LNCaP clone FGC (cell line): ENCODE measurements at regions not wholly inside any gene's neighbourhood (a gene's known extent, or its start where the extent isn't known, plus 50 kb on each side); places are given as distances from the start of the nearest gene placed in this dataset.

ENCODE experiments used
- DNase-seq: peaks from one replicate; pipeline ENCODE4 v3.0.0-alpha.2; 2011; ENCODE audit warnings: low read depth
- H3K4me3 ChIP-seq: 2 replicates; pipeline ENCODE4 v1.5.1; 2011; ENCODE audit warnings: mild to moderate bottlenecking, low read depth, low read length, control low read depth
- TF ChIP-seq, protein P1 (sequence below): IDR thresholded peaks from 2 replicates; pipeline ENCODE4 v1.5.1; 2012; ENCODE audit warnings: mild to moderate bottlenecking; ENCODE audit not compliant: control insufficient read depth, insufficient read depth; ENCODE audit errors: extremely low read depth

DNA sequence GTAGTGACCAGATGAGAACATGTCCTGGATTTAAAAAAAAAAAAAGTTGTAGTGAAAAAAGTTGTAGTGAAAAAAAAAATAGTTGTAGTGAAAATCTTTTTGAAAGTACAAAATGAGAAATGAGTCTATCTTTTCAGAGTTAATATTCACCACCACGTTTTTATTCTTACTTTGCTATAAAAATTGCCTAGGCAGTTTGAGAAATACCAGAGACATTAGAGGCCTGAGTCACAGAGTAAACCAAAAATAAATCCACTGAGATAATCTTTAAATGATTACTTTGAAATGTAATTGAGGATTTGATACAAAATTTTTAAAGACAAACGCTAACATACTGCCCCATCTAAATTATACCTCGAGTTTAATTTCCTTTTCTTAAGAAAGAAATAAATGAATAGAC is 101.2 kb upstream of the TIAM2 start:
- TF ChIP-seq, protein P1, sequence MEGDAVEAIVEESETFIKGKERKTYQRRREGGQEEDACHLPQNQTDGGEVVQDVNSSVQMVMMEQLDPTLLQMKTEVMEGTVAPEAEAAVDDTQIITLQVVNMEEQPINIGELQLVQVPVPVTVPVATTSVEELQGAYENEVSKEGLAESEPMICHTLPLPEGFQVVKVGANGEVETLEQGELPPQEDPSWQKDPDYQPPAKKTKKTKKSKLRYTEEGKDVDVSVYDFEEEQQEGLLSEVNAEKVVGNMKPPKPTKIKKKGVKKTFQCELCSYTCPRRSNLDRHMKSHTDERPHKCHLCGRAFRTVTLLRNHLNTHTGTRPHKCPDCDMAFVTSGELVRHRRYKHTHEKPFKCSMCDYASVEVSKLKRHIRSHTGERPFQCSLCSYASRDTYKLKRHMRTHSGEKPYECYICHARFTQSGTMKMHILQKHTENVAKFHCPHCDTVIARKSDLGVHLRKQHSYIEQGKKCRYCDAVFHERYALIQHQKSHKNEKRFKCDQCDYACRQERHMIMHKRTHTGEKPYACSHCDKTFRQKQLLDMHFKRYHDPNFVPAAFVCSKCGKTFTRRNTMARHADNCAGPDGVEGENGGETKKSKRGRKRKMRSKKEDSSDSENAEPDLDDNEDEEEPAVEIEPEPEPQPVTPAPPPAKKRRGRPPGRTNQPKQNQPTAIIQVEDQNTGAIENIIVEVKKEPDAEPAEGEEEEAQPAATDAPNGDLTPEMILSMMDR, result no peak
- DNase-seq, result no peak
- no peak overlapping the region for H3K4me3 ChIP-seq

DNA sequence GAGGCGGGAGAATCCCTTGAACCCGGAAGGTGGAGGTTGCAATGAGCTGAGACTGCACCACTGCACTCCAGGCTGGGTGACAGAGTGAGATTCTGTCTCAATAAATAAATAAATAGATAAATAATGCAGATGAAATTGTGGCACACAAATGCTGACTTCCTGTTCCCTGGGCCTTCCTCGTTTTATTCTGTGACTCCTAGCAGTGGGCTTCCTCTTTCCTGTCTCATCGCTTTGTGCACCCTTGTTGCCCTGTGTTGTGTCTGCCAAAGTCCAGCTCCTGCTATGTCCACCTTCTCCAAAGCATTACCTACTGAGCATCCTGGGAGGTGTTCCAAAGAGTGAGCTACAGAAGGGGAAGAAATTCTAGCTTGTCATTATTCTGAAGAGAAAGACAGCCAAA is 100.2 kb upstream of the TIAM2 start:
- DNase-seq, result no peak
- TF ChIP-seq, protein P1, result no peak
- H3K4me3 ChIP-seq, result no peak overlapping the region

DNA sequence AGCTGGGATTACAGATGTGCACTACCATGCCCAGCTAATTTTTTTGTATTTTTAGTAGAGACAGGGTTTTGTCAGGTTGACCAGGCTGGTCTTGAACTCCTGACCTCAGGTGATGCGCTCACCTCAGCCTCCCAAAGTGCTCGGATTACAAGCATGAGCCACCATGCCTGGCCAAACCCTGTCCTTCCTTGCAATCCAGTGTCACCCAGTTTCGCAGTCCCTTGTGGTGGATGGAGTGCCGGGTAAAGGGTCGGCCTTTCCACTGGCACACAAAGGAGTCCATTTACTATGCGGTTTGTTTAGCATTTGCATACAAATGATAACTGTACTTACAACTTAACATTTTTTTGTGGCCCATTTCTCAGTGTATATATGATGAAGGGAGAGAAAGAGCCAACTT is 99.3 kb upstream of the TIAM2 start:
- TF ChIP-seq, protein P1, result no peak
- no peak for DNase-seq
- H3K4me3 ChIP-seq, result no peak overlapping the region

DNA sequence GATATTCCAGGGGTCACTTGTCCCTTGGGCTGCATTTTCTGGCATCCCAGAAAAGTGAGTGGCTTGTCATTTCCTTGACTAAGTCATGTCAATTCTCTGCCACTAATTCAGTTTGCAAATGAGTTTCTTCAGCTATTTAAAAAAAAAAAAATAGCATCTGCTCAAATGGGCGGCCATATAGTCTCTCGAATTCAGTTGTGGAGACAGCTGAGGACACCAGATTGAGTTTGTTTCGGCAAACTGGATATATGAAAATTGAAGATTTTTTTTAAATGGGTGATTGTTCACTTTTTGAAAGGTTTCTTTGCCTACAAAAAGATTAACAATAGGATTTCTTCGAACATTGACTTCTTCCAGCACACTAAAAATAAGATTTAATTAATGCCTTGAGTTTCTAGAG is 96.3 kb upstream of the TIAM2 start:
- TF ChIP-seq, protein P1, result no peak
- DNase-seq, result no peak
- H3K4me3 ChIP-seq, result no peak overlapping the region

DNA sequence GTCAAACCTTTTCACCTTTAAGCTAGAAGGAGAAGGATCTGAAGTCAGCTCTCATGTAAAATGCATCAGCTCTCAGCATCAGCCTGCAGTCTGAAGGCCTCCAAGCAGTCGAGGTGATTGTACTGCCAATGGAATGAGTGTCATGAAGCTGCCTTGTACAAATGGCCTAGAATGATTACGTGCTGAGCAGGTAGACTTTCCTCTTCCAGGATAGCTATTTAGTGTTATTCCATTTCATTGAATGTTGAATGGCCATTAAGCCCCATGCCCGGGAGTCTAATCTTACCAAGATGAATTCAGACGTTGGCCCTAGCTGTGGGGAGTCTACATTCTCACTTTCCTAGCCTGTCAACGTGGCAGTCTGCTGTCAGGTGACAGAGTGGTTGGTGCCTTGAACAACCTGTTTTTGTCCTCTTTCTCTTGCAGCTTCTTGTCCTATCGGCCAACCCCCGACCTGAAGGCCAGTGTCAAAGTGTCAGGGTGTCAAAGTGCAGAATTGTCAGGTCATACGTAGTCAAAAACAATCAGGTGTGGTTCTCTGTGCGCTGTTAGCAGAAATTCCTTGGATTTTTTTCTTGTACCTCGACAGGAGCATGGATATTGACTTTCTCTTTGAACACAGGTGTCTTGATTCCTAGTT is 95.2 kb upstream of the TIAM2 start:
- TF ChIP-seq, protein P1, result no peak
- DNase-seq, result no peak
- no peak overlapping the region for H3K4me3 ChIP-seq

DNA sequence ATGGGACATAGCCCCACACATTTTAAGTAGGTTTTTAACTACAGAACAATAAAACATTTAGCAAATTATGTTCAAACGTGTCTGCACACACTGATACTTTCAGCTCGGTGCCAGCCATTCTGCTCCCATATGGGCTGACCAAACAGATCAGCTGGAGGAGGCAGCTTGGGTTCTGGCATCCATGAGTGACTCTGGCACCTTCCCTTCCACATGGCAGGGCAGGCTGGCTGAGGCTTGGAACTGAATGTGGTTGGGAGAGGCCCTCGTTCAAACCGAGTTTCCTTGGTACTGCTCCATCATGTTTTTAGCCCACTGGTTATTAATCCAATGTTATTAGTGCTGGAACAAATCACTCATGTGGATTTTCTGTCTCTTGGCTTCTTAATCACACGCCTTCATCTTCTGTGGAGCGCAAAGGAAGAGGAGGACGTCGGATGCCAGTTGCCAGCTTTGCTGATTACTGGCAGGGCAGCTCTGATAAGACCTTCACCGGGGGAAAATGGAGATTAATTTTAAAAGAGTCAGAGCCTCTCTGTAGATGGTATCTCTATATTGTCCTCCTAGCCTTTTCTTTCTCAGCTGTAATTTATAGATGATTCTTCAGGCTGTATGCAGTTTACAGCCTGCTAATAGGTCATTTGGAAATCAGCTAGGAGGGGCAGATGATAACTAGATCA is 93.1 kb upstream of the TIAM2 start:
- H3K4me3 ChIP-seq, result no peak overlapping the region
- DNase-seq, result no peak
- TF ChIP-seq, protein P1, result no peak

DNA sequence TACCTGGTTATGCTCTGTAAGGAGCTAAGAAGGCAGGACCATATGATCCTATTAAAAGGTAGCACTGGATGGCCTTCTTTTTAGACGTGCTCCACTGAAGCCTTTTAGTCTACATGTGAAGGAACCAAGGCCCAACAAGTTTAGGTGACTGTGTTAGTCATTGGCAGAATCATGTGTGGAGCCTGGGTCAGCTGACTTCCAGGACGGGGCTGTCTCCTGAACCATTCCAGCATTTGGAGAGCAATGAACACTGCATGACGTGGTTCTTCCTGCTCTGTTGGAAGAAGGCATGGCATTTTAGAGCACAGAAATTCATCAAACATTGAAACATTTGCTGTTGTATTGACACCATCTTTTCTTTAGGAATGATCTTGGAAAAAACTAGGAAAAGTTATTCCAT is 87.8 kb upstream of the TIAM2 start:
- no peak for DNase-seq
- TF ChIP-seq, protein P1, result no peak
- no peak overlapping the region for H3K4me3 ChIP-seq
